Calu3 (cell line): ENCODE measurements at regions not wholly inside any gene's neighbourhood (a gene's known extent, or its start where the extent isn't known, plus 50 kb on each side); places are given as distances from the start of the nearest gene placed in this dataset.
A peak's percentile ranks its signal among the peaks of the same experiment; 100 is the strongest.

Experiments
- BruUV-seq: library from RNA; stranded (reverse); fragments of 400-500 nt; replicated peaks from 2 replicates; lab custom pipeline; 2021; lab: Mats Ljungman, UMichigan
- CTCF ChIA-PET: fragments of 300-600 bp; sonication (Branson Sonifier 250); formaldehyde crosslinking; loops from one replicate; lab custom pipeline; 2022; ENCODE audit warnings: antibody characterized with exemption; lab: Charles Lee
- DNase-seq: peaks from one replicate; pipeline ENCODE4 v3.0.0; 2022
- H3K27ac Mint-ChIP-seq: one replicate; pipeline ENCODE4 v1.8.0; 2022; ENCODE audit warnings: mixed read lengths; ENCODE audit not compliant: unreplicated experiment
- H3K27me3 Mint-ChIP-seq: one replicate; pipeline ENCODE4 v1.8.0; 2022; ENCODE audit warnings: mixed read lengths; ENCODE audit not compliant: unreplicated experiment
- H3K36me3 Mint-ChIP-seq: one replicate; pipeline ENCODE4 v1.8.0; 2022; ENCODE audit warnings: mild to moderate bottlenecking, moderate library complexity, mixed read lengths; ENCODE audit not compliant: insufficient read depth, unreplicated experiment
- H3K4me1 Mint-ChIP-seq: one replicate; pipeline ENCODE4 v1.8.0; 2022; ENCODE audit warnings: mild to moderate bottlenecking, low read depth, mixed read lengths; ENCODE audit not compliant: unreplicated experiment
- H3K4me3 Mint-ChIP-seq: one replicate; pipeline ENCODE4 v1.8.0; 2022; ENCODE audit warnings: mild to moderate bottlenecking, low read depth, moderate library complexity, mixed read lengths; ENCODE audit not compliant: unreplicated experiment
- H3K9me3 Mint-ChIP-seq: one replicate; pipeline ENCODE4 v1.8.0; 2022; ENCODE audit warnings: low read depth, mixed read lengths; ENCODE audit not compliant: unreplicated experiment
- CTCF ChIP-seq: fragments of 200-600 bp; IDR thresholded peaks from one replicate; pipeline ENCODE4 v1.8.0; 2022; ENCODE audit warnings: antibody characterized with exemption; ENCODE audit not compliant: unreplicated experiment
- intact Hi-C: fragments of 100-400 bp; cut with micrococcal nuclease; formaldehyde crosslinking; loops from one replicate; pipeline ENCODE4 v1.10.0; 2022; ENCODE audit not compliant: unreplicated experiment

- DNase-seq: no peak
- BruUV-seq: no TSS peak
- Mint-ChIP-seq H3K4me3 (no peak overlapping the region), H3K27me3 (no peaks in the 10 kb centered on the region), H3K27ac (no peak overlapping the region), H3K36me3 (no peaks in the 10 kb centered on the region), H3K4me1 (no peaks in the 10 kb centered on the region), H3K9me3 (peaks cover 5% of the 10 kb centered on the region)
- intact Hi-C loops: no loop called here
- no peak for TF ChIP-seq CTCF
- CTCF ChIA-PET: no interaction called here
Observed at GRCh38 chr2:82792316-82792715, 1666.8 kb downstream of the SUCLG1 start.

GRCh38 chr2:82790206-82791021 lies 1668.7 kb downstream of the SUCLG1 start:
- CTCF ChIA-PET: no interaction called here
- TF ChIP-seq CTCF: no peak
- intact Hi-C loops: no loop called here

GRCh38 chr2:82789851-82790205 lies 1669.3 kb downstream of the SUCLG1 start:
- Mint-ChIP-seq H3K27me3 (no peaks in the 10 kb centered on the region), H3K9me3 (peaks cover 7% of the 10 kb centered on the region), H3K4me3 (no peak overlapping the region), H3K27ac (no peak overlapping the region), H3K36me3 (no peaks in the 10 kb centered on the region), H3K4me1 (no peaks in the 10 kb centered on the region)
- intact Hi-C loops: no loop called here
- CTCF ChIA-PET: no interaction called here
- no peak for TF ChIP-seq CTCF
- no TSS peak for BruUV-seq
- DNase-seq: no peak

More at GRCh38 chr2:82790206-82791021, 1668.7 kb downstream of the SUCLG1 start:
- H3K36me3 Mint-ChIP-seq: no peaks in the 10 kb centered on the region
- peaks cover 5% of the 10 kb centered on the region for H3K9me3 Mint-ChIP-seq
- H3K4me1 Mint-ChIP-seq: no peaks in the 10 kb centered on the region
- BruUV-seq: no TSS peak
- no peak overlapping the region for H3K4me3 Mint-ChIP-seq
- H3K27me3 Mint-ChIP-seq: no peaks in the 10 kb centered on the region
- DNase-seq: peak; percentile 8
- H3K27ac Mint-ChIP-seq: no peak overlapping the region

- CTCF ChIA-PET: interaction anchor here (0.5 kb wide), 1 partner anchor 1171 kb away, joined by 3 read pairs; no protein-coding TSS in a partner anchor
- Mint-ChIP-seq H3K4me3 (no peak overlapping the region), H3K27ac (no peak overlapping the region), H3K4me1 (no peaks in the 10 kb centered on the region), H3K36me3 (no peaks in the 10 kb centered on the region), H3K27me3 (no peaks in the 10 kb centered on the region), H3K9me3 (peaks cover 6% of the 10 kb centered on the region)
- intact Hi-C loops: no loop called here
- DNase-seq: no peak
- no peak for TF ChIP-seq CTCF
- no TSS peak for BruUV-seq
Observed at GRCh38 chr2:82781176-82781915, 1677.7 kb downstream of the SUCLG1 start.
